ENCODE measurements at regions not wholly inside any gene's neighbourhood (a gene's known extent, or its start where the extent isn't known, plus 50 kb on each side); places are given as distances from the start of the nearest gene placed in this dataset.

DNA sequence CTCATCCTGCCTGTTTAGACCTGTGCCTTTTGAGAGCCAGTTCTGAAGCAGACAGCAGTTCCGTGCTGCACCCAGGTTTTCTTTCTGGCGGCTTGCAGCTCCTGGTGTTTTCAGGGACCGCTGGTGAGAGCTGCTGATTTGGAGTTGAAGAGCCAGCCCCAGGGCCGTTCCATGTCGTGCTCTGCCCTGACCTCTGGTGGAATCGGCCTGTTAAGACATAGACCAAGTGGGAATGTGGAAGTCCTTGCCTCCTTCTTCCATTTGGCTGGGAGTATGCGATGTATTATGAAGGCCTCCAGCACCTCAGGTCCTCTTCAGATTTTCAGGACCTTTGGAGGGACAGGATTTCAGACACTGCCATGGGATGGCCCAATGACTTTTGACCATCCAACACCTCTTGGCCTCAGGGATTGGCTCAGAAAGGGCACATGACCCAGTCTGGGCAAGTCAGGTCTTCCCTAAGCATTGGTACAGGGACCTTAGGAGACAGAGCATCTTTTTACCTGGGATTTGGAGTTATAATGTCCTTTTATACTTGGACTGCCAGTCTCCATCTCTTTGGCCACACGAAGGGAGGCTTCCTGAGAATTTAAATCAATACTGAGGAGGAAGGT, 136.1 kb upstream of the CLINT1 start:
- Histone ChIP-seq H3K4me1 (ENCODE audit: control insufficient read depth, insufficient read depth, low read length) (no peaks in the 10 kb centered on the region), H3K27me3 (ENCODE audit: control insufficient read depth, insufficient read depth) (no peaks in the 10 kb centered on the region), H3K4me3 (ENCODE audit: low read length) (no peak overlapping the region), H3K9me3 (ENCODE audit: control insufficient read depth, low read length) (no peaks in the 10 kb centered on the region), H3K27ac (ENCODE audit: low read length) (no peak overlapping the region)
- ATAC-seq = peak; percentile 94 to 96
- peak; percentile 65 to 84 (median 79) for DNase-seq
- intact Hi-C loops (cut with DNase I) = loop anchor here (5.0 to 10.0 kb wide), 3 partner anchors 170 to 180 kb away; no protein-coding TSS in a partner anchor
- WGBS = 19% methylated on average over 8 of the region's 8 CpGs

DNA sequence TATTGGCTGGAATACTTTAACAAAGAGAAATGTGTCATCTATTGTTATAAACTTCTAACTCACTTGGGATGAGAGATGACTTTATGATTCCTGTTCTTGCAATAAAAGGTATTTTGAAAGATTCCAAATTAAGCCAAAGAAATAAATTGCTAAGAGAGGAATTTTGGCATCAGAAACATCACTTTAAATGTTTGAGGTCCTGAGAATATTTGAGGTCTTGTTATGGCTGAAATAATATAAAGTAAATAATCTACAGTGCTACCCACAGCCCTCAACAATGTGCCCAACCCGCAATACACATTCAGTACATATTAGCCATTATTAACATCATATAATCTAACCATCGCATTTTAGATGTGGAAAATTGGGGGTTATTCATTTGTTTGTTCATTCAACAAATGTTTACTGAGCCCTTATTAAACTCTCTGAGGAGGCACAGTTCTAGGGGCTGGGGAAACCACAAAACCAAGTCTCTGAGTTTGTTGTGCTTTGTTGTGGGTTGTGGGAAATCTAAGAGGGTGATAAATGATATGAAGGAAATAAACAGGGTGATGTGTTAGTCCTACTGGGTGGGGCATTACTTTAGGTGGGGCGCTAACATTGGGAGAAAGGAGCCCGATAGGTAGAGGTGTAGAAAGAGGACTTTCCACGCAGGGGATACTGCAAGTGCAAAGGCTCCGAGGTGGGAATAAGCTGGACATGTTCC, 135.2 kb upstream of the CLINT1 start:
- intact Hi-C loops (cut with DNase I) = loop anchor here (5.0 to 10.0 kb wide), 3 partner anchors 169 to 179 kb away; no protein-coding TSS in a partner anchor
- H3K27me3 ChIP-seq (ENCODE audit: control insufficient read depth, insufficient read depth) = no peaks in the 10 kb centered on the region
- WGBS = 91% methylated on average over 6 of the region's 6 CpGs
- H3K4me3 ChIP-seq (ENCODE audit: low read length) = no peak overlapping the region
- no peak overlapping the region for H3K27ac ChIP-seq (ENCODE audit: low read length)
- ATAC-seq = peak in 1 of 2 donors; percentile 29
- no peaks in the 10 kb centered on the region for H3K4me1 ChIP-seq (ENCODE audit: control insufficient read depth, insufficient read depth, low read length)
- no peak for DNase-seq
- no peaks in the 10 kb centered on the region for H3K9me3 ChIP-seq (ENCODE audit: control insufficient read depth, low read length)

- H3K27ac ChIP-seq (ENCODE audit: low read length) = no peak overlapping the region
- DNase-seq (no peak), ATAC-seq (no peak)
- no peaks in the 10 kb centered on the region for H3K9me3 ChIP-seq (ENCODE audit: control insufficient read depth, low read length)
- H3K4me1 ChIP-seq (ENCODE audit: control insufficient read depth, insufficient read depth, low read length) = no peaks in the 10 kb centered on the region
- H3K4me3 ChIP-seq (ENCODE audit: low read length) = no peak overlapping the region
- H3K27me3 ChIP-seq (ENCODE audit: control insufficient read depth, insufficient read depth) = no peaks in the 10 kb centered on the region
- 84% methylated on average over 2 of the region's 2 CpGs for WGBS
- intact Hi-C loops (cut with DNase I) = loop anchor here (5.0 to 10.0 kb wide), 3 partner anchors 168 to 178 kb away; no protein-coding TSS in a partner anchor
Observed at GRCh38 chr5:157993201-157993600, 134.3 kb upstream of the CLINT1 start.

- no peaks in the 10 kb centered on the region for H3K27me3 ChIP-seq (ENCODE audit: control insufficient read depth, insufficient read depth)
- 85% methylated on average over 4 of the region's 4 CpGs for WGBS
Observed at GRCh38 chr5:157990583-157991181, 131.7 kb upstream of the CLINT1 start.

DNA sequence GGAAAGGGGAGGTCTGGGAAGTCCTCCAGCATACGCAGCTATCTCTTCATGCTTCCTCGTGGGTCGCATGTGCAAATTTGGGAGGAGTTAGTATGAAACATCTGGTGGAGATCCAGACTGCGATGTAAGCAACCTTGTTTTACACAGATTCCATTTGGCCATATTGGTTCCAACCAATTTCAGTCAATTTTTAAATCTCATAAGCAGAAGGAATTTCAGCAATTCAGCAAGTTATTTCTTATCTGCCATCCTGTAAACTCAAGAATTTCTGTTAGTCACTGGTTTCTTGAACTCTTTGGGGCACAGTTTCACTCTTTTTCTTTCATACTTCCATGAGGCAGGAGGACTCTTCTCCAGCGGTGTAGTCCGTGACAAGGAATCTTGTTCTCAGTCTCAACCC, 130.4 kb upstream of the CLINT1 start:
- intact Hi-C loops (cut with DNase I) = no loop called here
- 72% methylated on average over 6 of the region's 6 CpGs for WGBS
- H3K27me3 ChIP-seq (ENCODE audit: control insufficient read depth, insufficient read depth) = no peaks in the 10 kb centered on the region
- peaks cover 3% of the 10 kb centered on the region for H3K4me1 ChIP-seq (ENCODE audit: control insufficient read depth, insufficient read depth, low read length)
- H3K4me3 ChIP-seq (ENCODE audit: low read length) = no peak overlapping the region
- H3K9me3 ChIP-seq (ENCODE audit: control insufficient read depth, low read length) = no peaks in the 10 kb centered on the region
- ATAC-seq (no peak), DNase-seq (no peak)
- no peak overlapping the region for H3K27ac ChIP-seq (ENCODE audit: low read length)

More at GRCh38 chr5:157990583-157991181, 131.7 kb upstream of the CLINT1 start:
- H3K4me3 ChIP-seq (ENCODE audit: low read length) = no peak overlapping the region
- ATAC-seq (no peak), DNase-seq (no peak)
- no peaks in the 10 kb centered on the region for H3K4me1 ChIP-seq (ENCODE audit: control insufficient read depth, insufficient read depth, low read length)
- no peaks in the 10 kb centered on the region for H3K9me3 ChIP-seq (ENCODE audit: control insufficient read depth, low read length)
- H3K27ac ChIP-seq (ENCODE audit: low read length) = no peak overlapping the region
- intact Hi-C loops (cut with DNase I) = loop anchor here (5.0 to 10.0 kb wide), 3 partner anchors 166 to 176 kb away; no protein-coding TSS in a partner anchor

- WGBS = 97% methylated on average over 15 of the region's 15 CpGs
- intact Hi-C loops (cut with DNase I) = no loop called here
Observed at GRCh38 chr5:157987259-157987658, 128.3 kb upstream of the CLINT1 start.

GRCh38 chr5:157986431-157986990, 127.6 kb upstream of the CLINT1 start:
- intact Hi-C loops (cut with DNase I) = no loop called here
- WGBS = 97% methylated on average over 29 of the region's 29 CpGs
- ATAC-seq (peak in 1 of 2 donors; percentile 28), DNase-seq (no peak)
- no peak overlapping the region for H3K4me3 ChIP-seq (ENCODE audit: low read length)
- no peak overlapping the region for H3K27ac ChIP-seq (ENCODE audit: low read length)
- no peaks in the 10 kb centered on the region for H3K9me3 ChIP-seq (ENCODE audit: control insufficient read depth, low read length)
- peaks cover 5% of the 10 kb centered on the region for H3K4me1 ChIP-seq (ENCODE audit: control insufficient read depth, insufficient read depth, low read length)
- H3K27me3 ChIP-seq (ENCODE audit: control insufficient read depth, insufficient read depth) = no peaks in the 10 kb centered on the region

More at GRCh38 chr5:157987259-157987658, 128.3 kb upstream of the CLINT1 start:
- H3K27me3 ChIP-seq (ENCODE audit: control insufficient read depth, insufficient read depth) = no peaks in the 10 kb centered on the region
- H3K9me3 ChIP-seq (ENCODE audit: control insufficient read depth, low read length) = no peaks in the 10 kb centered on the region
- no peak overlapping the region for H3K4me3 ChIP-seq (ENCODE audit: low read length)
- H3K4me1 ChIP-seq (ENCODE audit: control insufficient read depth, insufficient read depth, low read length) = peaks cover 5% of the 10 kb centered on the region
- DNase-seq (no peak), ATAC-seq (no peak)
- H3K27ac ChIP-seq (ENCODE audit: low read length) = no peak overlapping the region

- intact Hi-C loops (cut with DNase I) = no loop called here
- Histone ChIP-seq H3K4me1 (ENCODE audit: control insufficient read depth, insufficient read depth, low read length) (peaks cover 5% of the 10 kb centered on the region), H3K9me3 (ENCODE audit: control insufficient read depth, low read length) (no peaks in the 10 kb centered on the region), H3K4me3 (ENCODE audit: low read length) (no peak overlapping the region), H3K27me3 (ENCODE audit: control insufficient read depth, insufficient read depth) (no peaks in the 10 kb centered on the region), H3K27ac (ENCODE audit: low read length) (no peak overlapping the region)
- no peak for ATAC-seq
- no peak for DNase-seq
- 68% methylated on average over 5 of the region's 5 CpGs for WGBS
Observed at GRCh38 chr5:157984611-157985010, 125.7 kb upstream of the CLINT1 start.

DNA sequence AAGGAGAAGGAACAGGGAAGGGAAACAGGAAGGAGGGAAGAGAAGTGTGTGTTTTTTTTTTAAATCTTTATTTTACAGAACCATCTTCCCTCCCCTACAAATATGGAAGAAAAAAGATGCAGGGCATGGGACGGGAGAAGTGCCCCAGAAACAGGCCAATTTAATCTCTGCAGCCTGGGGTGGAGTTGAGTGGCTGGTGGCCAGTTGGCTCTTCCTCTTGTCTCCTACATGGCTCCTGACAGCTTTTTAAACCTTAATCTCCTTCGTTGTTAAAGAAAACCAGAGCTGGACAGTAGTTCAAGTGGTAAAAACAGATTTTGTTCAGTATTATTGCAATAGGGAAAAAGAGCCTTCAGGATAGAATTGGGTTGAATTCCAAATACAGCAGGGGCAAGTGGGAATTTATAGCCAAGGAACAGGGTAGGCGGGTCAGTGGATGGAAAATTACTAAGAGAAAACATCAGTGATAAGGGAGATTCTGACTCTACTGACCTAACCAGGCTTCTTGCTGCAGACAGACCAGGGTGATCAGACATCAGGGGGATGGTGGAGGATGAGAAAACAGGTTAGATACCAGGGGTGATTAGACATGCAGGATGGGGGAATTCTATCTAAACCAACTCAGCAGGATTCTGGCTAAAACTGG, 125.1 kb upstream of the CLINT1 start:
- intact Hi-C loops (cut with DNase I) = no loop called here
- Histone ChIP-seq H3K27ac (ENCODE audit: low read length) (no peak overlapping the region), H3K9me3 (ENCODE audit: control insufficient read depth, low read length) (no peaks in the 10 kb centered on the region), H3K27me3 (ENCODE audit: control insufficient read depth, insufficient read depth) (no peaks in the 10 kb centered on the region), H3K4me1 (ENCODE audit: control insufficient read depth, insufficient read depth, low read length) (peaks cover 5% of the 10 kb centered on the region), H3K4me3 (ENCODE audit: low read length) (no peak overlapping the region)
- DNase-seq (peak in 1 of 3 donors; percentile 81), ATAC-seq (peak; percentile 49 to 55)
- WGBS = 31% methylated on average over 3 of the region's 3 CpGs

DNA sequence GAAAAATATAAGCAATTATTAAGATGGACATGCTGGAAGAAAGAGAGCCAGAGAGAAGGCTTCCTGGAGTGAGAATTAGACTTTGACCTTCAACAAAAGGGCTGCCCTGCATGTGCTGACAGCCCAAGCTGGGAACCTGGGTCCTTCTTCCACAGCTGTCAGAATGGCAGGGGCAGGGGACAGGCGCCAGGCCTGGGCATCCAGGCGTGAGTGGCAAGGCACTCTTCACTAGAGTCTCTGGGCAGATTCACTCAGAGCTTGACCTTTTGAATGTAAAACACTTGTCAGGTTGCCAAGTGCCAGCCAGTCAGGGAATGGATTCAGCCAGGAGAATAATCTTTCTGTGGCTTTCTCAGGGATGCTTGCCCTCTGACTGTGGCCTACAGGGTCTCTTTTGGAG, 119.1 kb upstream of the CLINT1 start:
- Histone ChIP-seq H3K9me3 (ENCODE audit: control insufficient read depth, low read length) (no peaks in the 10 kb centered on the region), H3K4me3 (ENCODE audit: low read length) (no peak overlapping the region), H3K27me3 (ENCODE audit: control insufficient read depth, insufficient read depth) (no peaks in the 10 kb centered on the region), H3K4me1 (ENCODE audit: control insufficient read depth, insufficient read depth, low read length) (no peaks in the 10 kb centered on the region), H3K27ac (ENCODE audit: low read length) (no peak overlapping the region)
- ATAC-seq (peak; percentile 88 to 89), DNase-seq (peak; percentile 37 to 78 (median 64))
- intact Hi-C loops (cut with DNase I) = no loop called here
- 68% methylated on average over 2 of the region's 2 CpGs for WGBS
